Suppressor macrophage (primary cell): ENCODE measurements at regions not wholly inside any gene's neighbourhood (a gene's known extent, or its start where the extent isn't known, plus 50 kb on each side); places are given as distances from the start of the nearest gene placed in this dataset.
"Not testable (repeated sequence)": the region's sequence is repeated elsewhere in the genome, so short reads cannot be mapped to it uniquely, and the experiment has no call there.

Experiments
- DNase-seq, 4 experiments: peaks; one replicate each; pipeline ENCODE4 v3.0.0-alpha.2; 2020 to 2022

DNA sequence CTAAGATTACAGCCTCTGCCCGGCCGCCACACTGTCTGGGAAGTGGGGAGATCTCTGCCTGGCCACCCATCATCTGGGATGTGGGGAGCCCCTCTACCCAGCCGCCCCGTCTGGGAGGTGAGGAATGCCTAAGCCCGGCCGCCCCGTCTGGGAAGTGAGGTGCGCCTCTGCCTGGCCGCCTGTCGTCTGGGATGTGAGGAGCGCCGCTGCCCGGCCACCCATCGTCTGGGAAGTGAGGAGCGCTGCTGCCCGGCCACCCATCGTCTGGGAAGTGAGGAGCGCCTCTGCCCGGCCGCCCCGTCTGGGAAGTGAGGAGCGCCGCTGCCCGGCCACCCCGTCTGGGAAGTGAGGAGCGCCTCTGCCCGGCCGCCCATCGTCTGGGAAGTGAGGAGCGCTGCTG, 135.9 kb upstream of the PROKR2 start:
- not testable (repeated sequence) for DNase-seq

- not testable (repeated sequence) for DNase-seq
These were observed 135.5 kb upstream of the PROKR2 start for GRCh38 chr20:5452286-5452685.

GRCh38 chr20:5451643-5452210, 135.0 kb upstream of the PROKR2 start:
- DNase-seq: no peak

GRCh38 chr20:5448449-5449118, 131.8 kb upstream of the PROKR2 start:
- DNase-seq: peak; percentile 57 to 80 (median 71)

GRCh38 chr20:5447188-5447587, 130.4 kb upstream of the PROKR2 start:
- no peak for DNase-seq

GRCh38 chr20:5445611-5446010, 128.9 kb upstream of the PROKR2 start:
- no peak for DNase-seq

DNA sequence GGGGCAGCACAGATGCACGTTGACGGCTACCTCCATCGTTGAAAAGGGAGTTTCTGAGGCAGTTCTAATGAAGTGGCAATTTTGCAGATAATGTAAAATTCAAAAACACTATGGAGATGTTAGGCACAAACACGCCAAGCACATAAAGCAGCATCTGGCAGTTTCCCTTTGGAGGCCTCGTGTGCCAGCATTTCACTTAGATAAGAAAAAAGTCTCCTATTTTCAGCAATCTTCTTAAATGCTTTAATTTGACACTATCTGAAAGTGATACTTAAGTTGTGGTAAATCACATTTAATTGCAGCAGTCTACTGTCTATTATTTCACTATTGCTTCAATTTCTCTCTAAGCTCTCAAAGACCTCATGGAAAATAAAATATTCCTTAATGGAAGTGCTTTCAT, 125.3 kb upstream of the PROKR2 start:
- no peak for DNase-seq

GRCh38 chr20:5434116-5434515, 117.4 kb upstream of the PROKR2 start:
- DNase-seq: no peak

DNA sequence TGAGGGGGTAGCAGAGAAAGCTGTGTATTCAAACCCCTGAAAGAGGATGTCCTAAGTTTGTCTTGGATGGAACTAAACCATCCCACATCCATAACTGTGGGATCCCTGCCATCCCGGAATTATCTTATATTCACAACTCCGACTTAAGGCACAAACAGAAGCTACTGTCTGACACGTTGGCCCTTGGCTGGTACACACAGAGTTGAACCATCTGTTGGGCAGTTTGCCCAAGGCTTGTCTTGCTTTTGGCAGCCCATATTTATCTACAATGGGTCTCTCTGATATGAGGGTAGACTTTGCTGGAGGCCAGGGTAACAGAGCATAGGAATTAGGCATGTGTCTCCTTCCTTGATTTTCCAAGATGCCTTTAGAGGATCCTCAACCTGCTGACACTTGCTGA, 116.6 kb upstream of the PROKR2 start:
- DNase-seq: no peak

DNA sequence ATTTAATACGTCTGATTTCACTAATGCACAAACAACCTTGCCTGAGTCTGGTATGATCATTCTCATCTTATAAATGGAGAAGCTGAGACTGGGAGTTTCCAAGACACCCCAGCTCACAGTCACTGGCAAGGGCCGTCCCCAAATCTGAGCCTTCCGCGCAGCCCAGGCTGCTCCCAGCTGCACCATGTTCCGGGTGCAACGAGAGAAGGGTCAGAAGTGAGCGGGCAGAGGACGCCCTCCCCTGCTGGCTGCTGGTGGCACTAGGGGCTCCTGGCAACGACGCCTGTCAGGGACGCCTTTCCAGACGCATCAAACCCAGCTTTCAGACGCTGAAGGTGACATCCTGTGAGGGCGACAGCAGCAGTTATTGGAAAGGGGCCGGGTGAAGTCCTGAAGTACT, 115.3 kb upstream of the PROKR2 start:
- no peak for DNase-seq

DNA sequence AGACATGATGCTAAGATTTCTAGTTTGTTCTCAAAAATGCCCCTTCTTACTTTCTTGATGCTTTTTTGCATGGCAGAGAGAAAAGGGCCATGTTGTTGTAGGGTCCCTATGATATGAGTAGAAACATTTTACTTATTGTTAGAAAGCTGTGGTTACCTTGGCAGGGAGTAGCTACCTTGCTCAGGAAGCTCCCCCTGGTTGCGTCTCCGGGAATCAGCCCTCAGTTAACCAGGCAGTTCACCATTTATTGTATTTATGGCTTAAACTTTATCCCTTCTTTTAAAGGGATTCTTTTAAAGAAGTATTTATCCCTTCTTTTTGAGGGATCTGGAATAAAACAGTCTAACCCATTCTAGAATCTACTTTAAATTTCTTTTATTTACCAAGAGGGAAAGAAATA, 113.9 kb upstream of the PROKR2 start:
- DNase-seq: no peak

- DNase-seq: no peak
These were observed 109.3 kb upstream of the PROKR2 start for GRCh38 chr20:5426026-5426425.

GRCh38 chr20:5416086-5416485, 99.3 kb upstream of the PROKR2 start:
- DNase-seq: no peak

- no peak for DNase-seq
These were observed 96.6 kb upstream of the PROKR2 start for GRCh38 chr20:5413394-5413793.

DNA sequence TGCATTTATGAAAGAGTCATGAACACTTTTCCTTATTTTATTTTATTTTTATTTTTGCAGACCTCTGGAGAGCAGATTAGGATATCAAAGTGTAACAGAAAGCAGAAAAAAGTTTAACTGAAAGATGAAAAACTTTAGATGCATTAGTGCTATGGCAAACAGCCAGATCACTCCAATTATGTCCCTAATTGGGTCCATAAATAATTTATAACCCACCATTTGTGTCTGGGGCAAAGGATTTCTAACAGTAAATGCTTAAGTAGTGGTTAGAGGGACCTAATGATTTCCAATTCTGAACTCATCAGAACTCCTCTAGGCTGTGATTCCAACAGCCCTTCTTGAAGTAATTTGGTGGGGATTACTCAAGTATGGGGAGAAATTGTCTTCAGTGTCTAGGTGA, 93.7 kb upstream of the PROKR2 start:
- DNase-seq: no peak

DNA sequence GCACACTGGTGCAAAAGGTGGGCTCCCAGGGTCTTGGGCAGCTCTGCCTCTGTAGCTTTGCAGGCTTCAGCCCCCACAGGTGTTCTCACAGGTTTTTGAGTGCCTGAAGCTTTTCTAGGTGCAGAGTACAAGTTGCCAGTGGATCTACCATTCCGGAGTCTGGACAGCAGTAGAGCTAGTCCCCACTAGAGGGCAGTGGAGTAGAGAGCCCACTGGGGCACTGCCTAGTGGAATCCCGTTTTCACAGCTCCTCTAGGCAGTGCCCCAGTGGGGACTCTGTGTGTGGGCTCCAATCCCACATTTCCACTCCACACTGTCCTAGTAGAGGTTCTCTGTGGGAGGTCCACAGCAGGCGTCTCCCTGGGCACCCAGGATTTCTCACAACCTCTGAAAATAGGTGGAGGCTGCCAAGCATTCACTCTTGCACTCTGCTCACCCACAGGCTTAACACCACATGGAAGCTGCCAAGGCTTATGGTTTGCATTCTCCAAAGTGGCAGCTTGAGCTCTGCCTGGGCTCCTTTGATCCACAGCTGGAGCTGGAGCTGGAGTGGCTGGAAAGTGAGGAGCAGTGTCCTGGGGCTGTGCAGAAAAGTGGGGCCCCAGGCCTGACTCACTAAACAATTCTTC, 86.3 kb upstream of the PROKR2 start:
- peak; percentile 48 to 62 (median 56) for DNase-seq

GRCh38 chr20:5401277-5401875, 84.6 kb upstream of the PROKR2 start:
- no peak for DNase-seq

DNA sequence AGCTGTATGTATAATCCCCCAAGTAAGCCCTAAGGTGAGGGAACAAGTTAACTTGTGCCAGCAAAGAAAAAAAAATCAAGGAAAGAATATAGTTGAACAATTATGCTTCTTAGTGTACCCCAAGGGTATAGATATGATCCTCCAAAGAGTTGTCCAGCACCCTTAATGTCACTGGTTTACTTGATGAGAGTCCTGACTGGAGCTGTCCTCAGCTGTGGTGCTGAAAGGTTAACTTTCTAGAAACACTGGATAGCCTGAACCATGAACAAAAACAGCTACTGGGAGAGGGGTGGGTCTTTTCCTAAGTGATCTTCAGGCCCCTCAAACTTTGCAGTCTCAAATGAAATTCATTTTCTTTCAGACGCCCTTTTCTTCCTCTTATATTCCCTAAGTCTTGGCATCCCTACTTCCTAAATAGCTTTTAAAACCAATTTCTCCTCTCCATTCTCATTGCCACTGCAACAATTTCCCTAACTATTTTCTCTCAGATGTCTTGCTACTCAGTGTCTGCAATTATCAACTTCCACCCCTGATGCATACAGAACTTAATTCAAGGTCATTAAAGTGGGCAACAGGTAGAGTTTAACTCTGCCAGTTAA, 83.5 kb upstream of the PROKR2 start:
- DNase-seq: peak; percentile 16 to 37 (median 34)

DNA sequence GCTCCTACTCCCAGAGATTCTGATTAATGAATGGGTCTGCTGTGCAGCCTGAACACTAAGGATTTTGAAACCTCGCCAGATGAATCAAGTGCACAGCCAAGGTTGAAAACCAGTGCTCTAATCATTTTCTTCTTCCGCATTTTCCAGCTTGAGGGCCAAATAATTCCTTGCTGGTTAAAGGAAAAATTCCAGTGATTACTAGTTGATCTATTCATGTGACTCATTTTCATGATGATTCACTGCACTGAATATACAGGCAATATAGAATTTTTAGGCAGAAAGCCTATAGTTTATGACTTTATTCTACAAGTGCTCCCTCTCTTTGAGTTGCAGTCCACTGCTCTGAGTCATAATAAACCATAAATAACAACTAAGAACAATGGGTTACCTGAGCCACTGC, 80.6 kb upstream of the PROKR2 start:
- no peak for DNase-seq

DNA sequence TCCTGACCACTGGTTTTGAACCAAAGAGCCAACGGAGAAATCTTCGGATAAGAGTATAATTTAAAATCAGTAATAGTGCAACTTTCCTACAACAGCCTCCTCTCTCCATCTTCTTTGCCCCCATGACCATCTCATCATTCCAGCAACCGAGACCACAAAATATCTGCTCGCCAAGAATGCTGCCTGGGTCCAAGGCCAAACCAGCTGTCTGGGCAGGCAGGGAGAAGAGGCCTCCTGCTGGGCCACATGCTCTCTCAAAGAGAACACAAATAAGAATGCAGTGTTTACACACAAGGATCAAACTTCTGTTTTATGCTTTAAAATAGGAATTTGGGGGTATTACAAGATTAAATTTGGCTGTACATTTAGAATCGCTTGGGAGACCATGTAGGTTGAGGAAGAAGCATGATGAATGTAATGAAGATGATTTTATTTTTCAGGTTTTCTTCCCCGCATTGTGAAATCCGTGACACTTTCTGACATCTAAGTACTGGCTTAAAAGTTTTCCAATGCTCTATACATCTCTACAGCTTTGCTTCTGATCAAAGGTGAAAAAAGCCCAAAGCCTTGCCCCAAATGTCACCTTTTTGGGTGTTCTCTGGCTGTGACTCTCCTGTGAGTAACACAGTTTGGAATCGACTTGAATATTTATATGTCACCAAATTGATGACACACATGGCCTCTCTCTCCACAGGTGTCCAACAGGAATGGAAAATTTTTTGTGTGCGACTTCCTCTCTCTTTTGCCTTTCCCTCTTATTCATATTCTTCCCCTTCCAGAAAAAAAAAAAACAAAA, 79.4 kb upstream of the PROKR2 start:
- DNase-seq: no peak

- no peak for DNase-seq
These were observed 76.6 kb upstream of the PROKR2 start for GRCh38 chr20:5393218-5393870.

DNA sequence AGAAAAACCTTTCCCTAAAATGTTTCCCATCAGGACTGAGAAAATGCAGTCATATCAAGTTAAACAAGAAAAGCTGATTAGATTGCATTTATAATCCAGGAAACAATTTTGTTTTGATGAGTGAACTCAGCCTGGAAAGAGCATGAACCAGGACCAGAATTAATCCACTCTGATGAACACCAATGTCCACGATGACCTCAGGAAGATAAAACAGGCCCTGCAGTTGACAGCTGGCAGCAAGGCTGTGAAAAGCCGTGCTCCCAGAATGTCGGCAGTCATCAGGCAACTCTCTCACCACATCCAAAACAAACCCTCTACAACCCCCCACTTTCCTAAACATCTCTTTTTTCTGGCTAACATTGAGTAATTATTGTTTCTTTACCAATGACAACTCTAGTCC, 74.0 kb upstream of the PROKR2 start:
- DNase-seq: no peak
